ENCODE measurements at regions not wholly inside any gene's neighbourhood (a gene's known extent, or its start where the extent isn't known, plus 50 kb on each side); places are given as distances from the start of the nearest gene placed in this dataset.

DNA sequence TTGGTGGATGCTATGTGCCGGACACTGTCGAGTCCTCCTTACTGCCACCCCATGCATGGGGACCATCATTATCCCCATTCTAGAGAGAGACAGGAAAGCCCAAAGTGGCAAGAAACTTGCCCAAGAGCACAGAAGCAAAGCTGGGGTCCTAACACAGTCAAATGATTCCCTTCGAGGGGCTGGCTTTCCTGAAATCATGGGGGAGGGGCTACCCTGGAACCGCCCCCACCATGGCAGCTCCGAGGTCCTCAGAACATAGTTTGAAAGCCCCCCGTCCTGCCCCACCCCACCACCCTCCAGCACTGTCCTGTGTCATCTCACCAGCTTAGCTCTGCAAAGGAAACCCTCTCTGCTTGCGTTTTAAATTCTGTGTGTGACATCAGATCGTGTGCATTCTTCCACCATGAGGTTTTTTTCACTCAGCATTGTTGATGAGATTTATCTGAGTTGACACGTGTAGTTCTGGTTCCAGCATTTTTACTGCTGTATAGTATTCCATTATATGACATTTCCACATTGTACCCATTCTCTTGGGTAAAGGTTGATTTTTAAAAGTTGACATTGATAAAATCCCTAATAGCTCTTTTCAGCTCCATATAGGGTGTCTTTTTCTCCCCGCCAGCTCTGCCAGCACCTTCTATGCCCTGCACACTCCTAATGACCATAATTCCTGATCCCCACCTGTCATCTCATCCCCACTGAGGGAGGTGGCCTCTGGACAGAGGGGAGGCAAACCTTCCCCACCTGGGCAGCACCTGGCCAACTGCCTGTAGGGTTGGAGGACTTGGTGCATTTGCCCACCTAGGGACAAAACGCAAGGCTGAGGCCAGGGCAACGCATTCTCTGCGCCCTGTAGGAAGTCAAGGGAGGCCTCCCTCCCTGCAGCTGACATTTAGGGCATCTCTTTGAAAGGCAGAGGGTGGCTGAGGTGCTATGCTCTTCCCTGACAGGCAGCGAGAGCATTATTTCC lies 100.2 kb upstream of the GPR26 start:
- TF ChIP-seq, protein P1, sequence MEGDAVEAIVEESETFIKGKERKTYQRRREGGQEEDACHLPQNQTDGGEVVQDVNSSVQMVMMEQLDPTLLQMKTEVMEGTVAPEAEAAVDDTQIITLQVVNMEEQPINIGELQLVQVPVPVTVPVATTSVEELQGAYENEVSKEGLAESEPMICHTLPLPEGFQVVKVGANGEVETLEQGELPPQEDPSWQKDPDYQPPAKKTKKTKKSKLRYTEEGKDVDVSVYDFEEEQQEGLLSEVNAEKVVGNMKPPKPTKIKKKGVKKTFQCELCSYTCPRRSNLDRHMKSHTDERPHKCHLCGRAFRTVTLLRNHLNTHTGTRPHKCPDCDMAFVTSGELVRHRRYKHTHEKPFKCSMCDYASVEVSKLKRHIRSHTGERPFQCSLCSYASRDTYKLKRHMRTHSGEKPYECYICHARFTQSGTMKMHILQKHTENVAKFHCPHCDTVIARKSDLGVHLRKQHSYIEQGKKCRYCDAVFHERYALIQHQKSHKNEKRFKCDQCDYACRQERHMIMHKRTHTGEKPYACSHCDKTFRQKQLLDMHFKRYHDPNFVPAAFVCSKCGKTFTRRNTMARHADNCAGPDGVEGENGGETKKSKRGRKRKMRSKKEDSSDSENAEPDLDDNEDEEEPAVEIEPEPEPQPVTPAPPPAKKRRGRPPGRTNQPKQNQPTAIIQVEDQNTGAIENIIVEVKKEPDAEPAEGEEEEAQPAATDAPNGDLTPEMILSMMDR (IDR thresholded peaks at IDR 0.05) = no peak

DNA sequence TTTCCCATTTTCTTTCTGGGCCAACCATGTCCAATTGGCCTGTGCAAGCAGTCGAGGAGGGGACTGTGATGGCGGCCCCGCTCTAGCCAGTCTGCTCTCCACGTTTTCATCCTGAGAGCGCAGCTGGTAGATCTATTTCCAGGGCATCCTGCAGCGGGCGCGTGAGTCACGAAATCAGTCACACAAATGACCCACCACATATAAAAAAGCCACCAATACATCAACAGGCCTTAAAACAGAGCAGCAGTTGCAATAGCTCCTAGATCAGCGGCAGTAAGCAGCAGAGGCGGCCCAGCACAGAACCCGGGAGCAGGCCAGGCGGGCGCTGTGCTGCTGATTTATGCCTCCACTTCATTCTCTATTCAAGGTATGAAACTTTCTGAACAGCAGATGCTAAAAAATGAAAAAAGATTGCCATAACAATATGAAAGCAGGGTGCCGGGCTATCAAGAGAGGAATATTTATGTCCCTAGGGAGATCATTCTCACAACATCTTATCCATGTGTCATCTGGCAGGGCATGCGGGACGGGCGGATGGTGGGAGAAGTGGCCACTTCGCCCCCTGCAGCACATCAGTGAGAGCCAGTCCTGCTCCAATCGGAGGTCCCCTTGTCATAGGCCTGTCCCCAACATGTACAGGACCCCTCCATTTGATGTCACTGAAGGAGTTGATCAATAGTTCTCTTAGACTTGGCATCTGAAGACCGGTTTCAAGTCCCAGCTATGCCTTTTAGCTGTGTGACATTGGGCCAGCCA lies 98.0 kb upstream of the GPR26 start:
- Histone ChIP-seq H3K4me3 (no peak overlapping the region), H3K36me3 (ENCODE audit: low read depth) (no peaks in the 10 kb centered on the region), H3K4me1 (ENCODE audit: low read depth) (no peaks in the 10 kb centered on the region), H3K9me3 (no peaks in the 10 kb centered on the region)
- TF ChIP-seq, protein P1 (IDR thresholded peaks at IDR 0.05) = no peak
- ATAC-seq = no peak
- no peak for DNase-seq
- intact Hi-C loops (cut with DNase I, micrococcal nuclease) = loop anchor here in 1 of 2 donors (10.0 kb wide), 1 partner anchor 523 kb away; no protein-coding TSS in a partner anchor

More for the DNA sequence above, 100.2 kb upstream of the GPR26 start:
- no peak for DNase-seq
- no peak overlapping the region for H3K4me3 ChIP-seq
- ATAC-seq = no peak
- H3K9me3 ChIP-seq = no peaks in the 10 kb centered on the region
- H3K36me3 ChIP-seq (ENCODE audit: low read depth) = no peaks in the 10 kb centered on the region
- no peaks in the 10 kb centered on the region for H3K4me1 ChIP-seq (ENCODE audit: low read depth)
- intact Hi-C loops (cut with DNase I, micrococcal nuclease) = loop anchor here in 1 of 2 donors (10.0 kb wide), 1 partner anchor 521 kb away; no protein-coding TSS in a partner anchor

DNA sequence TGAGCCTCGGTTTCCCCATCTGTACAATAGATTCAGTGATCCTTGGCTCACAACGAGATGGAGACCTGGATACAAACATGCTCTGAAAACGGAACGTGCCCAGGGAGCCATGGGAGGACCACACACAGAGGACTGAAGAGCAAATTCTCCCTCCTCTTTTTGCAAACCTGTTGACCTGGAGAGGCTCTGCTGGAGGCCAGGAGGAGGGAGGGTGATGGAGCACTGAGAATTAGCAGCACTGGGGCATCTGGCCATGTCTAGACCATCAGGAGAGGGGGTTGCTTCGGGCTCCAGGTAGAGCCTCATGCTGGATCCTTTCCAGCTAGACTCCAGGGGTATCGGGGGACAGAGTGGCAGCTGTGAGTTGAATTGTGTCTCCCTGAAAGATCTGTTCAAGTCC lies 97.4 kb upstream of the GPR26 start:
- TF ChIP-seq, protein P1 (IDR thresholded peaks at IDR 0.05) = no peak
- H3K36me3 ChIP-seq (ENCODE audit: low read depth) = no peaks in the 10 kb centered on the region
- no peaks in the 10 kb centered on the region for H3K4me1 ChIP-seq (ENCODE audit: low read depth)
- DNase-seq = no peak
- H3K9me3 ChIP-seq = no peaks in the 10 kb centered on the region
- intact Hi-C loops (cut with DNase I, micrococcal nuclease) = loop anchor here in 1 of 2 donors (10.0 kb wide), 1 partner anchor 524 kb away; no protein-coding TSS in a partner anchor
- H3K4me3 ChIP-seq = no peak overlapping the region
- no peak for ATAC-seq

DNA sequence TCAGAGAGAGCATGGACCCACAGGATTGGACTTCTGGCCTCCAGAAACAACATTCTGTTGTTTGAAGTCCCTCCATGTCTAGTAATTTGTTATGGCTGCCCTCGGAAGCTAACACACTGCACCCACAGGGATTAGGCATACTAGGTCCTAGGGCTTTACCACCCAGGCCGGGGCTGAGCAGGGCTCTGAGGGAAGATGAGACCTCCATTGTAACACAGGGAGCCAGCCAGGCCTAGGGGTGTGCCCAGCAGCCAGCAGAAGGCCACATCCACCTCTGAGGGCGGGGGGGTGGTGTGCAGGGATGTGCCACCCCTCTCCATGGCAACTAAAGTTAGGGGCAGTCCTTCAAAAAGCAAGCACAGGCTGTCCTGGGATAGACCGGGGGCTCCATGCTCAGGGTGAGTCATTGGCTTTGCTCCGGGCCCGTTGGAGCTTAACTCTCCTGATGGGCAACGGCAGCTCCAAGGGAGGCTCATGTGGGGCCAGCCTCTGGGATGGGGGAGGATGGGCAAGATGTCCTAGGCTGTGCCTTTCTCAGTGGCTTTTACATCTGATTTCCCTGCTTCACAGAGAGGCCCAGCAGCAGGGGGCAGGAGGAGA lies 96.6 kb upstream of the GPR26 start:
- Histone ChIP-seq H3K4me3 (no peak overlapping the region), H3K9me3 (no peaks in the 10 kb centered on the region), H3K36me3 (ENCODE audit: low read depth) (no peaks in the 10 kb centered on the region), H3K4me1 (ENCODE audit: low read depth) (no peaks in the 10 kb centered on the region)
- no peak for DNase-seq
- TF ChIP-seq, protein P1 (IDR thresholded peaks at IDR 0.05) = no peak
- intact Hi-C loops (cut with DNase I, micrococcal nuclease) = loop anchor here in 1 of 2 donors (10.0 kb wide), 1 partner anchor 525 kb away; no protein-coding TSS in a partner anchor
- ATAC-seq = no peak
